SK-MEL-5 (cell line): ENCODE measurements at regions not wholly inside any gene's neighbourhood (a gene's known extent, or its start where the extent isn't known, plus 50 kb on each side); places are given as distances from the start of the nearest gene placed in this dataset.

Experiments
- DNase-seq: peaks from one replicate; pipeline ENCODE4 v3.0.0-alpha.2; 2016; ENCODE audit warnings: low read depth, low spot score
- in situ Hi-C: cut with HindIII; loops from 2 replicates; pipeline ENCODE4 v1.10.0; 2016; ENCODE audit warnings: low sequenced_read_pairs, high pct_unique_total_duplicates, low pct_unique_long_range_greater_than_20kb

- in situ Hi-C loops: no loop called here
- no peak for DNase-seq
These were observed 141.6 kb downstream of the HS3ST1 start for GRCh38 chr4:11287055-11287454.

DNA sequence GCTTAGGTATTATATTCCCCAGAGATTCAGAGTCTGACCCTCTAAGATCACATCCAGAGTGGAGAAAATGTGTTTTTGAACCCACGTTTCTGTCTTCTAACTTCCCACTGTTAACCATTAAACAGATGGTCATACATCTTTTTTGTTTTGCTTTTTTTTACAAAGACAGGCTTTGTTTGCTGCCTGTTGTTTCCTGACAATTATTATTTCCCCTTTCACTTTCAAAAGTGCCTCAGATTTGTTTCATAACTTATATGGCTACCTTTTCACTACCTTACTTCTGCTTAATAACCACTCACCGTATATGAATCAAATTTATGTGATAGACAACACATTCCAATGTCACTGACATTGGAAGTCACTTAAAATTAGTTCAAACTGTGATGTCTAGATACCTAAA lies 142.2 kb downstream of the HS3ST1 start:
- DNase-seq: no peak
- in situ Hi-C loops: no loop called here

DNA sequence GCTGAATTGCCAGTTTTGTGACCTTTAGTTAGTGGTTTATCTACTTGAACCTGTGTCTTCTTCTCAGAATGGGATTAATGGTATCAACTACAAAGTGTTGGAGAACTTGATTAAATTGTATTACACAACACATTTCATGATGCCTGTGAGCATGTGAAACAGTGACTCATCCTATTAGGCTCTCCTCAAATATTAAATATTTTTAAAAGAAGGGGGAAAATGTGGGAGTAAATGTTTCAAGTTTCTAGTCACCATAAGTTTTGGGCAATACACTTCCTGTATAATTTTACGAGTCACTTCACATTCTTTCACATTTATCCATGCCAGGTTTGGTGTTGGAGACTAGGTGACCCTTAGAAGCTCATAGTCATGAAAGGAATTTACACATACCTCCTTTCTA lies 147.0 kb downstream of the HS3ST1 start:
- no peak for DNase-seq
- in situ Hi-C loops: no loop called here

DNA sequence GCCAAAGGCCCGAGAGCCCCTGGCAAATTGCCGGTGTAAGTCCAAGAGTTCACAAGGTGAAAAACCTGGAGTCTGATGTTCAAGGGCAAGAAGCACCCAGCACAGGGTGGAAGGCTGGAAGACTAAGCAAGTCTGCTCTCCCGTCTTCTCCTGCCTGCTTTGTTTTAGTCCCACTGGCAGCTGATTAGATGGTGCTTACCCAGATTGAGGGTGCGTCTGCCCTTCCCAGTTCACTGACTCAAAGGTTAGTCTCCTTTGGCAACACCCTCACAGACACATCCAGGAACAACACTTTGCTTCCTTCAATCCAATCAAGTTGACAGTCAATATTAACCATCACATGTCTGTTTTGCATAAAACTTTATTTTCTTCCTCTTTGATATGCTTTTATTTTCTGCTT lies 157.4 kb downstream of the HS3ST1 start:
- in situ Hi-C loops: no loop called here
- no peak for DNase-seq

GRCh38 chr4:11268149-11268548 lies 160.5 kb downstream of the HS3ST1 start:
- no peak for DNase-seq
- in situ Hi-C loops: no loop called here

DNA sequence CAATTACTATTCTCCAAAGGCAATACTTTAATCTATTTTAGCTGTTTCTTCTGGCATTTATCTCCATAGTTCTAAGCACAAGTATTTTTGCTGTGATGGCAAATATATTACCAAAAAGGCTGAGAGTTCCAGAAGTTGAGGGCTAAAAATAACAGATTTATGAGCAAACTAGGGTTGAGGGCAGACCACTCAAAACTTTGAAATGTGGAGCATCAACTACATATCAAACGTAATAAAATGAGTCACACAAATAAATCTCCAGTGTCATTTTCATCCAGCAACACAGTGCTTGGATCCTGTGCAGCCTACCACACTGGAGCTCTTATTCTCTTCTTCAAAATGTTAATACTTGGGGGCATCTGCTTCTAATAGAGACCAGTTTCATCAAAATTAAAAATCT lies 163.9 kb downstream of the HS3ST1 start:
- DNase-seq: no peak
- in situ Hi-C loops: no loop called here

DNA sequence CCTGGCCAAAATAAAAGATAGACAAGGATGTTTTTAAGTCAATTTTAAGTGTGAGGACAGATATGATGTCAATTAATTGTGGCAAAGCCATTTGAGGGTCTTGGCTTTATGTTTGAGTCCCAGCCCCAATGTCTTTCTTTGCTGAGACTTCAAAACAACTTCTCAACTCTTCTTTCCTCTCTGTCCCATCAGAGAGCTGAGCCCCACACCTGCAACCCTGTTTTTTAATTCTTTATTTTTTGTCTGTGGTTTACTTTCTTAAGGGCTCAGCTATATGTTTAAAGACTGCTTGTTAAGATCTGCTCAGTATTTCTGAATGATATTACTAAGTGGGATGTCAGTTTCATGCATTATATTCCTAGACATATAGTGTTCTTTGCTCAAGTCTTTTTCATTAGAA lies 164.3 kb downstream of the HS3ST1 start:
- DNase-seq: no peak
- in situ Hi-C loops: no loop called here

- in situ Hi-C loops: no loop called here
These were observed 165.5 kb downstream of the HS3ST1 start for GRCh38 chr4:11263208-11263607.

GRCh38 chr4:11261066-11261850 lies 167.4 kb downstream of the HS3ST1 start:
- DNase-seq: no peak
- in situ Hi-C loops: no loop called here

More at GRCh38 chr4:11263208-11263607, 165.5 kb downstream of the HS3ST1 start:
- no peak for DNase-seq

DNA sequence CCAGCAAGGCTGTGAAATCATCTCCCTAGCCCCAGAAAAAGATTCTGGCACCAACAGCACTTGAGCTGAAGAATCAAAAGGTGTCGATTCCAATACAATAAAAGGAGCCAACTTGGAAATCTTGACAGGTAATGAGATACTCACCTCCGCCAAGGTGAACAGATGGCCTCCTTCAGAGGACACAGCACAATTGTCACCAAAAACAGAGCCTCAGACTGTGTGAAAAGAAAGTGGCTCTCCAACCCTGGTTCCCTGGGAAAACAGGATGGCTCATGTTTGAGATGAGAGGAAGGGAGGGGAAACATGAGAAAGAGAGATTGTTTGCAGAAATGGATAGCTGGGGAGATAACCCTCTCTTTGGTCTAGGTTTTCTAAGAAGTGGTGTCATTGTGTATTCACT lies 168.9 kb downstream of the HS3ST1 start:
- in situ Hi-C loops: no loop called here
- DNase-seq: no peak

DNA sequence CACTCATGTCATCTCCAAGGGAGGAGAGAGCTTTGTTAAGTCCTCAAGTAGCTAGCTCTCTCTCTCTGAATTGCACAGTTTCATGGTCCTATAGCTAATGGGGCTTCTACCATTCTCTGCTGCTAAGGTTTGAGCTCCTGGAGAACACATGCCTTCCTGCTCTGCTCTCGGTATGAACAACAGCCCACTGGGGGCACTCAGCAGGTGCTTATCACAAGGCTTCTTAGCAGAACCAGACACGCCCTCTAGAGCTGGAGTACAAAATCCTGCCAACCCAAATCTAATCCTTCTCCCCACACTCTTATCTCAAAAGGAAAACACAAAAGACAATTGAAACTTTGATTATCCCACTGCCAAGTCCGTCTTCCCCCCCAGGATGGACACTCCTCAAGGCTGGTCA lies 176.5 kb downstream of the HS3ST1 start:
- in situ Hi-C loops: no loop called here
- no peak for DNase-seq

DNA sequence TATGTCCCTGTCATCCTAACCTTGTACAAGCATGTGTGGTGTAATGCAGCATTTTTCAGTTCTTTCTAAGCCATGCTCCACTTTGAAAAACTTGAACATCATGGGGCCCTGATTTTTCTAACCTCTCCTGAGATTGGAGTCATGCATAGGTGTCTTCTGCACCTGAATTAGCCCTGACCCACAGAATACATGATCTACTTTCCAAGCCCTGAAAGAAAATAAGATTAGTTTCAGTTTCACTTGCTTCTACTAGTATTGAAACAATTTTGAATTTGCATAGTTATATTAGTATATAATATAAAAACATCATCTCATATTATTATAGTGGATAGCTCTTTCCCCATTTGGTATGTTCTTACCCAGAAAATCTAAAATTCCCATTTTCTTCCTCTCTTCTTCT lies 178.2 kb downstream of the HS3ST1 start:
- in situ Hi-C loops: no loop called here
- DNase-seq: no peak

DNA sequence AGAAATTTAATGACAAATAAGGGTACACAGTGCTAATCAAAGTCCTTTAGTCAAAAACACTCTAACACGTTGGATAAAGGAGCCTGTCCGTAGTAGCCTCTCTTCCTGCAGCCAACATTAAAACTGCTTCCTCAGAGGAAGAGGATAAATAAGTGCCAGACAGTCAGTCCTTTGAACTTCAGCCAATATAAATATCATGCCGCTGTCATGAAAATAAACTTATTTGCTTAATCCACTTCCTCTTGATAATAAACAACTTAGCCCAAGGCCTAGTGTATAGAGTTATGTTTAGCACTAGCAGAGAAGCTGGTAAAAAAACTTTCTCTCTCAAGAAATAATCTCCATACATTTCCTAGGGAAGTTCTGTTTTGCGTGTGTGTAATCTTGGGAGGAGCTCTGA lies 196.7 kb downstream of the HS3ST1 start:
- in situ Hi-C loops: no loop called here
- no peak for DNase-seq

DNA sequence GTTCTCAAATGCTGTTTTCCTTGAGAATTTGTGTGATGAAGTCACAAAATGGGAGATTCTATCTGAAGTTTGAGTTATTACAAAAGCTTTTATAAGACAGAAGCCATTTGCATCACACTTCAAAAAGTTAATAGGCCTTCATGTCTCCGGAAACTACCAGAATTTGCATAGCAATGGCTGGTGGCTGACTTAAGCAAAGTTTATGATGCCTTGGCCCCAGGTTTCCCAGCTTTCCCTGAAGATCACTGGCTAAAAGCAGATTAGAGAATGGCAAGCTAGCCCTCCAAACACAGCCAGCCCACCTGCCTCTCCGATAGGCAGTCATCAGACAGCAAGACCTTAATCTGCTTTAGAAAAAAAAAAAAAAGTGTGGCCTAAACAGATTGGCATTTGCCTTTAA lies 197.8 kb downstream of the HS3ST1 start:
- in situ Hi-C loops: no loop called here
- no peak for DNase-seq

GRCh38 chr4:11228530-11228929 lies 200.2 kb downstream of the HS3ST1 start:
- DNase-seq: no peak
- in situ Hi-C loops: no loop called here

- in situ Hi-C loops: no loop called here
- no peak for DNase-seq
These were observed 205.4 kb downstream of the HS3ST1 start for GRCh38 chr4:11223311-11223710.

- in situ Hi-C loops: no loop called here
- DNase-seq: no peak
These were observed 210.0 kb downstream of the HS3ST1 start for GRCh38 chr4:11218692-11219091.

- in situ Hi-C loops: no loop called here
These were observed 212.2 kb downstream of the HS3ST1 start for GRCh38 chr4:11216520-11216919.

DNA sequence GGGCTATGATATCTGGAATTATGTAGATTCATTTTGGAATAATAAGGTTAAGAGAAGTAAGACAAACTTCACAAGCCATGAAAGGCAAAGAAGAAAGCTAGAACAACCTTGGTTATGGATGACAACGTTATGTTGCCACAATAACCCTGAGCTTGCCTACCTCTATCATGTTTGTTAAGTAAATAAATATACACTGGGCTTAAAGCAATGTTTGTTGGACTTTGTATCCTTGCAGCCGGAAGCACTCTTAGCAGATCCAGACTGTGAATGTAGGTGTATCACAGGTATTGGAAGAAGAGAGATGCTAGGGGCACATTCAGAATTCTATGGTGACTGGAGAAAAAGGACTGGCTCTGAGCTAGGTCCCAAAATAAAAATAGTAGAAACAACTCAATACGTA lies 214.4 kb downstream of the HS3ST1 start:
- in situ Hi-C loops: no loop called here
- no peak for DNase-seq

More at GRCh38 chr4:11216520-11216919, 212.2 kb downstream of the HS3ST1 start:
- no peak for DNase-seq

GRCh38 chr4:11209826-11210225 lies 218.9 kb downstream of the HS3ST1 start:
- in situ Hi-C loops: no loop called here
- DNase-seq: no peak
